ENCODE measurements at regions not wholly inside any gene's neighbourhood (a gene's known extent, or its start where the extent isn't known, plus 50 kb on each side); places are given as distances from the start of the nearest gene placed in this dataset.

GRCh38 chr9:73799446-73799845 is 647.8 kb downstream of the ANXA1 start:
- TF ChIP-seq POLR2AphosphoS5 (IDR thresholded peaks at IDR 0.05; ENCODE audit: insufficient read depth, low read depth, low read length) (no peak), FOS (IDR thresholded peaks at IDR 0.05; ENCODE audit: borderline replicate concordance, insufficient read depth, low read length) (no peak), MYC (IDR thresholded peaks at IDR 0.05; ENCODE audit: low read depth, low read length) (no peak), GATA2 (IDR thresholded peaks at IDR 0.05; ENCODE audit: insufficient read depth, insufficient read length, low read depth, low read length) (no peak), MAX (IDR thresholded peaks at IDR 0.05; ENCODE audit: insufficient read depth, insufficient read length) (no peak), CTCF (IDR thresholded peaks at IDR 0.05; ENCODE audit: extremely low read depth in 1 of 2, insufficient read depth in 1 of 2, low read depth in 1 of 2, low read length in 2 of 2) (no peak), POLR2A (IDR thresholded peaks at IDR 0.05; ENCODE audit: low read depth, low read length) (no peak), JUN (IDR thresholded peaks at IDR 0.05; ENCODE audit: borderline replicate concordance, insufficient read depth, insufficient read length, low read depth) (no peak), EZH2 (IDR thresholded peaks at IDR 0.05; ENCODE audit: borderline replicate concordance, low read depth, low read length, severe bottlenecking) (no peak)
- no peak for FAIRE-seq
- CTCF ChIA-PET, result no interaction called here
- Histone ChIP-seq H2AFZ (ENCODE audit: low read depth, low read length) (no peak overlapping the region), H3K27me3 (ENCODE audit: control insufficient read depth in 2 of 2, insufficient read depth in 2 of 2, low read length in 2 of 2) (no peaks in the 10 kb centered on the region), H3K79me2 (ENCODE audit: control insufficient read depth, insufficient read depth, low read length) (no peaks in the 10 kb centered on the region), H4K20me1 (replicated peaks; ENCODE audit: control insufficient read depth, extremely low read depth, insufficient read depth, low read length) (no peaks in the 10 kb centered on the region), H3K4me2 (ENCODE audit: insufficient read depth, low read length) (no peak overlapping the region), H3K4me1 (ENCODE audit: control insufficient read depth, extremely low read depth, insufficient read depth, low read length) (no peaks in the 10 kb centered on the region), H3K27ac (ENCODE audit: insufficient read depth, low read depth, low read length) (no peak overlapping the region), H3K9ac (replicated peaks; ENCODE audit: extremely low read depth, insufficient read depth, low read length) (no peak overlapping the region), H3K9me1 (replicated peaks; ENCODE audit: control insufficient read depth, extremely low read depth, insufficient read depth, low read length) (no peaks in the 10 kb centered on the region), H3K9me3 (replicated peaks; ENCODE audit: control insufficient read depth, insufficient read depth, low read length) (no peaks in the 10 kb centered on the region), H3K4me3 (replicated peaks in 1 of 3; ENCODE audit: insufficient read depth in 1 of 3, low read depth in 1 of 3, low read length in 3 of 3) (no peak overlapping the region), H3K36me3 (ENCODE audit: control insufficient read depth in 2 of 2, extremely low read depth in 1 of 2, insufficient read depth in 2 of 2, low read length in 2 of 2) (no peaks in the 10 kb centered on the region)
- dilution Hi-C loops (cut with MboI; ENCODE audit: extremely low pct_ligation_motif_present, low sequenced_read_pairs) (no loop called here), intact Hi-C loops (cut with micrococcal nuclease) (no loop called here)
- no peak for DNase-seq (ENCODE audit: low read depth, low spot score)
- POLR2A ChIA-PET, result no interaction called here
- BruUV-seq (replicated peaks), result no TSS peak

Measured in endothelial cell of umbilical vein (primary cell).